GM18505 (cell line): ENCODE measurements at regions not wholly inside any gene's neighbourhood (a gene's known extent, or its start where the extent isn't known, plus 50 kb on each side); places are given as distances from the start of the nearest gene placed in this dataset.

Source experiments
- ATAC-seq: cut with Tn5 transposase; IDR thresholded peaks from one replicate; pipeline ENCODE4 v1.9.1; 2021; ENCODE audit not compliant: unreplicated experiment
- POLR2A ChIP-seq: IDR thresholded peaks from 4 replicates; pipeline ENCODE4 v1.6.1; 2011; ENCODE audit warnings: borderline replicate concordance; ENCODE audit not compliant: insufficient read depth, insufficient read length; ENCODE audit errors: extremely low read depth

GRCh38 chr2:10990561-10991111 lies 78.9 kb downstream of the KCNF1 start:
- no peak for ATAC-seq
- TF ChIP-seq POLR2A: no peak

- no peak for TF ChIP-seq POLR2A
- no peak for ATAC-seq
These were observed 80.5 kb downstream of the KCNF1 start for GRCh38 chr2:10992023-10992791.

GRCh38 chr2:10993001-10993481 lies 81.3 kb downstream of the KCNF1 start:
- ATAC-seq: no peak
- TF ChIP-seq POLR2A: no peak

GRCh38 chr2:10995366-10995970 lies 83.7 kb downstream of the KCNF1 start:
- ATAC-seq: no peak
- no peak for TF ChIP-seq POLR2A

GRCh38 chr2:11004199-11004598 lies 92.5 kb downstream of the KCNF1 start:
- no peak for TF ChIP-seq POLR2A
- no peak for ATAC-seq

GRCh38 chr2:11005032-11005431 lies 93.3 kb downstream of the KCNF1 start:
- no peak for ATAC-seq
- TF ChIP-seq POLR2A: no peak

GRCh38 chr2:11006191-11006590 lies 94.5 kb downstream of the KCNF1 start:
- ATAC-seq: no peak
- TF ChIP-seq POLR2A: no peak

GRCh38 chr2:11007331-11008264 lies 95.9 kb downstream of the KCNF1 start:
- no peak for TF ChIP-seq POLR2A
- no peak for ATAC-seq

GRCh38 chr2:11008773-11009172 lies 97.0 kb downstream of the KCNF1 start:
- ATAC-seq: no peak

GRCh38 chr2:11009176-11009575 lies 97.4 kb downstream of the KCNF1 start:
- no peak for ATAC-seq
- no peak for TF ChIP-seq POLR2A

More at GRCh38 chr2:11008773-11009172, 97.0 kb downstream of the KCNF1 start:
- TF ChIP-seq POLR2A: no peak

- no peak for ATAC-seq
- TF ChIP-seq POLR2A: no peak
These were observed 98.2 kb downstream of the KCNF1 start for GRCh38 chr2:11009891-11010290.

GRCh38 chr2:11011359-11011758 lies 99.6 kb downstream of the KCNF1 start:
- TF ChIP-seq POLR2A: no peak
- ATAC-seq: no peak

- ATAC-seq: no peak
These were observed 100.5 kb downstream of the KCNF1 start for GRCh38 chr2:11012131-11012693.

More at GRCh38 chr2:11012131-11012693, 100.5 kb downstream of the KCNF1 start:
- TF ChIP-seq POLR2A: no peak
